GM19467 (cell line): ENCODE measurements at regions not wholly inside any gene's neighbourhood (a gene's known extent, or its start where the extent isn't known, plus 50 kb on each side); places are given as distances from the start of the nearest gene placed in this dataset.

Source experiments
- ATAC-seq: cut with Tn5 transposase; IDR thresholded peaks from one replicate; pipeline ENCODE4 v1.9.1; 2021; ENCODE audit warnings: mild to moderate bottlenecking, moderate library complexity; ENCODE audit not compliant: unreplicated experiment

DNA sequence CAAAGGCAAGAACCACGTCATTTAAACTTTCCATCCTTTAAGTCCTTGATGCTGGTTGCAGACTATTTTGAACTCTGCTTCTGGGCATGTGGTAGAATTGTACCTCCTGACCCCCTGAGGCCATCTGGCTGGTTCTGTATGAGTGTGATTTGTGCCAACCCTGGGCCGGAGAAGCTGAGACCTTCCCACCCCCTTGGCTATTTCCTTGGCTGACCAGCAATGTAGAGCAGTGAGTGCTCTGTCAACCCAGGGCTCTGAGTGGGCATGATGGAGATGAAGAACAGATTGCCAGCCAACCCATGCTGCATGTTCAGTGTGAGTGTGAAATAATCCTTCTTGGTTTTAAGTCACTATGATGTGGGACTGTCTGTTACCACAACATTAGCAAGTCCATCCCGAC lies 82.1 kb upstream of the RASGRP1 start:
- ATAC-seq, result no peak

DNA sequence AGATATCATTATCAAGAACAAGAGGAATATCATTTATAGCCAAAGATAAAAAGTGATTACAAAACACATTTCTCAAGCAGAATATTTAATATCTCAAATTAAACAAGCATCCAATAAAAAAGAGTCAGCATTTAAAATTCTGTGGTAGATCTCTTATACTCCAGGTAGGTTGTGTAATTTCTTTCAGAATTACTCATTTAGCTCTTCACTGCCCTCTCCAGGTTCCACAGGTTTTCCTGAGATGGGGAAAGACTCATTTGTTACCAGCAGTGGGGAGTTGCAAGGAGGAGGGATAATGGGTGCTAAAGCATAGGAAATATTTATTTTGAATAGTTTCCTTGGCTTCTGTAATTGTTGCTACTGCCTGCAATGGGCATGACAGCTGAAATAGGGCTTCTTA lies 83.1 kb upstream of the RASGRP1 start:
- no peak for ATAC-seq

DNA sequence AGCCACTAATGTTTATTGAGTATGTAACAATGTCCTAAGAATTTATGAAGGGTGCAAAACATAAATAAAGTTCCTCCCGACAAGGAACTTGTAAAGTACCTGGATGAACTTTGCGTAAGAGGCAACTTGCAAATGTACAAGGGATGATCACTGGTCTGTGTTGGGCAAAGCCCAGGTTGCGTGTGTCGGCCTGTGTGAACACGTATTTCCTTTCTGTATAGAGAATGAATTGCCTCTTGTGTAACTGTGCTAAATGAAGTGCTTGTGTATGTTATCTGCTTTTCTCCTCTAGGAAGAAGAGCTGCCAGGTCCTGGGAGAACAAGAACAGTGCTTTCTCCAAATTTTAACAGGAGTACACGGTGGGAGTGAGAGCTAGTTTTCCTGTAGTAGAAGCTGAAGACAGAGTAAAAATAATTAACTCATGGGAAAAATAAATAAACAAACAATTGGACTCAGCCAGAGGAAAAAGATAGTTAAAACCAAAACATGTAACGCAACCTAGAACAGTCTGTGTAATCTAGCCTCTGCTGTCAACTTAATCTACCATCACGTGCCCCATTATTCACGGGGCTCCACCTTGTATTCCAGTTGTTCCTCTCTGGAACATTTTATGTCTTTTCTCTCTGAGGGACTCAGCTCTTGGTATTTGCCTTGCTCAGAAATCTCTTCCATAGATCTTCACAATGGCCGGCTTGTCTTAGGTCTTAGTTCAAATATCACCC lies 83.7 kb upstream of the RASGRP1 start:
- no peak for ATAC-seq

DNA sequence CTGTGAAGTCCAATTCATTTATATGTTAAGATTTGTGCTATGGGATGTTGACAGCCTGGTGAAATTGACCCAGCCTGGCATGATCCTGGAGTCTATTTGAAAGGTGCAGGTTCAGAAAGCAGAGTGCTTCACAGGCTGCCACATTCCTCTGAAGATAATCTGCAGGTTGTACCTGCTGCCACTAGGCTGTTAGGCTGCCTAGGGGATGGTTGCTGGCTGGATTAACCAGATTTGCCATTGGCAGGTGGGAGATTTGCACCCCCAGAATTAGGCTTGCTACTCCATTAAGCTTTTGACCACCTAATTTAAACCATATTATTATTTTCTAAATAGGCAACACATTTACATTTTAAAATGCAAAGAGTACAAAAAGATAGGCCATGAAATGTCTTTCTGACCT lies 85.8 kb upstream of the RASGRP1 start:
- ATAC-seq, result no peak

DNA sequence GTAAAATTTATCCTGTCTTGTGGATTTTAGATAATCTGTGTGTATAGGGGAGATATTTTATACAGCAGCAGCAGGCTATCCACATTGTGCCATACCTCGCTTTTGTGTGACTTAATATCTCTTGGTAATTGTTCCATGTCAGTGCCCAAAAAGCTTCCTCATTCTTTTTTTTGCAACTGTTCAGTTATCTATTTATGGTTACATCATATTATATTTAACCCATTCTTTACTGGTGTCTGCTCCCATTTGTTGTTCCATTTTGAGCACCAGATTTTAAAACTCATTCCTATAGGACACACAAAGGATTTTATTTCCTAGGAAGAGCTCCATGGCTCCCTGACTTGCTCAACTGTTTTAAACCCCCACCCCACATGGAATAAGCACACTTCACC lies 86.3 kb upstream of the RASGRP1 start:
- no peak for ATAC-seq

DNA sequence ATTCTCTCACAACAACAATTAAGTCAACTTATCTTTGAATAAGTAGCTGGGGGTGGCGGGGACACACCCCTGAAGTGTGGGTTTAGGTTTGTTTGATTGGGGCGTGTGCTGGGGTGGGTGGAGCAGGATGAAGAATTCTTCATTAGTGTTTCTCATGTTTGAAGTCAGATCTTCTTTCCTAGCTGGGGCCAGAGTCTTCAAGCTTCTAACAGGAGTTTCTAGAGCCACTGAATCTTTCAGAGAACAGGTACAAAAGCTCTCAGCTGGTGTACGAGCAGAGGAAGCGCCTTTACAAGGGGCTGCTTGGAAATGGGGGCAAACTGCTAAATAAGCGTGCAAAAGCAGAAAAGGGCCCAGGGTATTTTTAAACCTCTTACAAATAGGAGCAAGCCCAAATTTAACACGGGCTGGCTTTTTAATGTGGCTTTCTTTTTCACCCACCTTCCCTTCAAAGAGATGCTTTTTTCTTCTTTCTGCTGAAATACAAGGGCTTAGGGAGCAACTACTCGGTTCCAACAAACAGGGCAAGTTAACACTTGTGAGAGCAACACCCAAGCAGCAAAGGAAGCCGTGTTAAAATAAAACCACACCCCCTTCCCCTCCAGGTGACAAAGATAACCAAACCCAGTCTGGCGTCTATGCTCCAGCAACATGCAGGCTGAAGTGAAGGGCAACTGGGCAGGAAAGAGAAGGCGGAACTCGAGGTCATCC lies 86.9 kb upstream of the RASGRP1 start:
- ATAC-seq, result peak; percentile 44

DNA sequence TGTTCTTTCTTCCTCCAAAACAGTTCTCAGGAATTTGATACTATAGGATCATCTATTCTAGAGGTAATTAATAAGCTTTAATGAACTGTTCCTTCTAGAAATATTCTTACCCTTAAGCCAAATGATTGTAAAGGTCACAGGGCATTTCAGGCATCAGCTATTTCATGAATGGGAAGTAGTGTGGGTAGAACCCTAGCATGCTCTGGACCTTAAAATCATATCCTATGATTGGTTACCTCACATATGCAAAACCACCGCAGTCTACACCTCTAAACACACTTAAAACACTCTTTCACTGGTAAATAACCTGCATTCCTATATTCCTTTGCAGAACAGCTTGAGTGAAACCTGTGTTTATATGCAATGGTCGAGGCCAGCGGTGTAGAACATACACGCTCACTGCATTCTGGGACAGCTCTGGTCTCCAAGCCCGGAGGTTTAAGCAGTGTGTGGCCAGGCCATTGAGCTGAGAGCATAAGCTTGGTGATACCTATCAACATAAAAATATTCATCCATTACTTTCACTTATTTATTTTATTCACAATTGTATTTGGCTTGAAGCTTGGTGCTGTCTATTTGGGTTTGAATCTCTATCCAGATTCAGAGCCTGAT lies 87.7 kb upstream of the RASGRP1 start:
- no peak for ATAC-seq

DNA sequence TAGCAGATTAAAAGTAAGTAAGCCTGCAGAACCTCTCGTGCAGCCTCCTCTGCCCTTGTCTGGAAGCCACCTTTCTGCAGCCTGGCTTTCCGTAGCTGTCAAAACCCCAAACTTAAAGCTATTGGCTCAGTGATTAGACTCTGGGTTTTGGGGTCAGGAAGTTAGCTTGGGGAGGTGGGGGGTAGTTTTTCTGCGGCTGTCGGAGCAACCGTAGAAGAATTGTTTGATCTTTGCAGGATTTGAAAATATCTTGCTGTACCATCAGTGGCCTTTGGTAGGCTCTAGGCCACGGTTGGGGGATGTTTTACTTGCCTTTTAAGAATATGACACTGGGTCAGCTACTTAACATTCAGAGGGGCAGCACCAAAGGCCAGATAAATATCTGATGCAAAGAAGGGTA lies 88.4 kb upstream of the RASGRP1 start:
- ATAC-seq, result no peak

DNA sequence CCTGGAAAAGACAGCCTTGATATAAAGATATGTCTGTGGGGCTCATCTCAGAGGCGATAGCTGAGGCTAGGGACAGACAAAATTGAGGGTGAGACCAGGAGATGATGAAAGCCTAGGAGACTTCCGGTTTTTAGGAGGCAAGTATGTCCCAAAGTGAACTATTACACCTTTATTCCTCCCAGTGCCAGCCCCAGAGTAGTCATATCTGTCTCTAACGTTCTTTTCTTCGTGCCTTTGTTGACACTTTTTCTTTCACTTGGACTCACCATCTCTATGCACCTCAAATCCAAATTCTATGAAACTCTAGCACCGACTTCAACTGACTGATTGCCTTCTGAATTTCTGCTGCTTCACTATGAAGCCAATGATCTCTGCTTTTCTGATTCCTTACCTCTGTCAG lies 93.8 kb upstream of the RASGRP1 start:
- no peak for ATAC-seq

DNA sequence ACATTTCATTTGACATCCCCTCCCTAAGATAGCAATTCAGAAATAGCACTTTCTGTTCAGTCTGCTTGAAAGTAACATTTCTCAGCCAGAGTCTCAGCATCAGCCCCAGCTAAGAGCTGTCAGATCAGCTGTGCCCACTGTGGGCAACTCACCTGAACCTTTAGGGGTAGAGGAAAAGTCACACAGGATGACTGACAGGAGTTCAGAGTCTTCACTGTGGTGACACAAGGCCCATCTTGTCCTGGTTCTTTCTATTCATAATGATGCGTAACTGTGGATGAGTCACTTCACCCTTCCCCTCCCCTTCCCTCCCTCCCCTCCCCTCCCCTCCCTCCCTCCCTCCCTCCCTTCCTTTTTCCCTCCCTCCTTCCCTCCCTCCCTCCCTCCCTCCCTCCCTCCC lies 96.1 kb upstream of the RASGRP1 start:
- ATAC-seq, result no peak

DNA sequence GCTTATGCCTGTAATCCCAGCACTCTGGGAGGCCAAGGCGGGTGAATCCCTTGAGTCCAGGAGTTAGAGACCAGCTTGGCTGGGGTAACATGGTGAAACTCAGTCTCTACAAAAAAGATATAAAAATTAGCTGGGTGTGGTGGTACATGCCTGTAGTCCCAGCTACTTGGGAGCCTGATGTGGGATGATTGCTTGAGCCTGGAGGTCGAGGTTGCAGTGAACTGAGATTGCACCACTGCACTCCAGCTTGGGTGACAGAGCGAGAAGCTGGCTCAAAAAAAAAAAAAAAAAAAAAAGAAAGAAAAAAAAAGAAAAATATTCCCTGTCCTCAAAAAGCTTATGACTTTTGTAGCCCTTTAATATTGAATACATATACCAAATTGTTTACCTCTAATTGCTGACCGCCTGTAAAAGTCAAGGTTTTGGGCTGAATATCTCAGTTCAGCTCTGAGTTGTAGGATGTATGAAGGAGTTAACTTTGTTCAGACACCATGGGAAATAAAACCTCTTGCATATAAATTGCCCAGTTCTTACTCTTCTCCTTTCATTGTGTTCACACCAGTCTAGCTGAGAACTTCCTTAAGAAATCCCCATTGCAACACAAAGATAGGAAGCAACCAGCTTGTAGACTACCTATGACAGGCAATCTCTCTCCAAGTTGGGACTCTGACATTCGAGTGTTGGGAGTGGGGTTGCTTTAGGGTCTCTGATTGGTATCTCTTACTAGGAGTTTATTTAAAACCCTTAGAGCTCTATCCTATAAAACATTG lies 97.6 kb upstream of the RASGRP1 start:
- ATAC-seq, result no peak

DNA sequence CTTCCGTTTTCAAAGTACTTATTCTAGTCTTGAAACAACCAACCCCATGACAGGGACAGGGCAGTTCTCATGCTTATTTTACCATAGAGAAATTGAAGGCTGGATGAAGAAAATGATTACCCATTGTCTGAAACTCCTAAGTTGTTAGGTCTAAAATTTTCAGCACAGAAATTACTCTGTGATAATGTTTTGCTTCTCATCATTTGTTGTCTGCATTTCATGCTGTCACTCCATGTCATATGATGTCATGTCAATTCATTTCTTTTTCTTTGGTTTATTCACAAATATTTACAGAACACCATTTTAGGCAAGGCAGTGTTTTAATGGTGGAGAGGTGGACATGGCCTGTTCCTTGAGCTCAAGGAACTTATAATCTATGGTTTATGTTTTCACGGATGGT lies 98.2 kb upstream of the RASGRP1 start:
- no peak for ATAC-seq

DNA sequence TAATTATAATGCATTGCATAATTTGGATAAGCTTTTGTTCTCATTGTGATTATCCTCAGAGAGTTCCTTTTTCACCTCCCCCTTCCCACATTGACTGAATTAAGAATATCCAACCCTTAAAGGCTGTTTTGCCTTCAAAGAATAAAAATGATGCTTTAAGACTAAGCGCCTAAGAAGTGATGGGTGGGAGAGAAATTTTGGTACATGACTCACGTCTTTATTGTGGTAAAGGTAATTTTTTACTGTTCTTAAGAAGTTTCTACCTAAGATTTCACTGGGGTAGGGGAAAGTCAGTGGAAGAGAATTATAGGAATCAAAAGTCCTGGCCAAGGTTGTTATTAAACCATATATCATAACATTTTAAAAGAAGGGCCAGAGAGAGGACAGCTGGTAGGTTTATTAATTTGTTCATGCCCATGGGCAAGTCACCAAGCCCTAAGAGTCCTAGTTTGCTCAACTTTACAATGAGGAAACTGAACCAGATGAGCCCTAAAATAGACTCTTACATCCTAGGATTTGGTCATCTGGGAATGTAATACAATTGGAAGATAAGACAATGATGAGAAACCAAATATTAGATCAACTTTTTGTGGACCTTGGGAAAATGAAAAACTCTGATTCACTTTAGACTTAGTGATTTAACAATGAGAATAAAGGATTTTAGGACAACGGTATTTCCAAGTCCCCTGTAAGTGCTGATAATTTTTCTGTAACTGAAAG lies 101.1 kb upstream of the RASGRP1 start:
- no peak for ATAC-seq

DNA sequence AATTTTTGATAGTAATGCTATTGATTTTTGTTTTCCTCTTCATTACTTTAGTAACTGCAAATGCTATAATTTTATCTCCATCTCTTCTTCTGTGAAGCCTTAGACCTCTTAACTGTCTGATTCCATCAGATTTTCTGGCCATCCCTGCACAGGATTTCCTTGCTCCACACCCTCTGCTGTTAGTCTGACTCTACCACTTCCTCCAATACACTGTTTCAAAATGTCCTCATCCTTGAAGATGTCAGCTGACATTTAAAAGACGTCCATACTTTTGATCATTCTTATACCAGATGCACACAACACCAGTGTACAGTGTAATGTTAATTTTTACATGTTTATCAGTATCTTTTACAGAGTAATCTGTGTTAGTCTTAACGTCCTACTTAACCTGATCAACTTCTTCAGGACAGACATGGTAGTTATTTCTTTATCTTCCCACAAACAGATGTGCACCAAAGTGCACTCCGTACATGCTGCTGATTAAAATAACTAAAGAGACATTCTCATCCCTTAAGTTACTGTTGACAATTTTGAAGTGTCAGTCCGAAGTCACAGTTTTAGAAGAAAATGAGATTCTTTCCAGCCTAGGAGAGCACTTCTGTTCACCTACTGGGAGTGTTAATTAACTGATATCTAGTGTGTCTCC lies 102.4 kb upstream of the RASGRP1 start:
- ATAC-seq, result no peak

DNA sequence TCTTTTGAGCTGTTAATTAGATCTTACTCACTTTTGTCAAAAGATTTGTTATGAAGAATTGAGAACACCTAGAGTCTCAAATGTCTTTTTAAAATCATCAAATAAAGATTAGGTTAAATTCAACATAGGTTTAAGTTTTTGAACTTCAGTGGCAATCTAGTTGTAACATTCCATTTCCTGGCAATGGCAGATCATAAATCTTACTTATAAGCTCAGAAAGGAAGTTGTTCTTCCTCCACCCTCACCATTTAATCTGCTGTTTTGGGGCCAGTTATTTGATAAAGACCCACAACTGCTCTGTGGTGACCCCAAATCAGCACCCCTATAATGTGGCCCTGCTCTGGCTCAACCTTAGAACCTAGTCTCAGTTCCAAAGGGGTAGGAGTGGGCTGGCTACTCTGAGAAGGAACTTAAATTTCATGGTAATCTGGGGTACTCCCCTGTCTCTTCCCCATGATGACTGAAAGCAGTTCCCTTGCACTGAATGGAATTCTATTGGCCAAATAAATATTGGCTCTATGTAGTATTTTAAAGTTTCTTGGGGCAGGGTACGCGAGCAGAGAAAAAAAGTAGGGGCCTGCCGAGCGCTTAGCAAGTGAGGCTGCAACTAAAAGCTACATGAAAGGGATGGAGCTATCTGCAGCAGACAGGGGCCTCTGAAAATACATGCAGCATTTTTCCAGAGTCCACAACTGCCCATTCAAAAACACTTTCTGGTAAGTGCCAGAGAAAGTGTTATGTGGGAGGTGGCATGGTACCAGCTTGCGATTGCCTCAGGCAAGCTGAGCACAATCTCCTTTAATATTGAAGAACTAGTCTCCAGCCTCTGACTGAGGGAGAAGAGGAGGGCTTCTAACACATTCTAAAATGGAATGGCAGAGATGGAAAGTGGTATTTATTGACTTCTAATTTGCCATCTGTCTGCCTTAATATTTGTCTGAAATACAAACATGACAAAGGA lies 103.6 kb upstream of the RASGRP1 start:
- no peak for ATAC-seq

DNA sequence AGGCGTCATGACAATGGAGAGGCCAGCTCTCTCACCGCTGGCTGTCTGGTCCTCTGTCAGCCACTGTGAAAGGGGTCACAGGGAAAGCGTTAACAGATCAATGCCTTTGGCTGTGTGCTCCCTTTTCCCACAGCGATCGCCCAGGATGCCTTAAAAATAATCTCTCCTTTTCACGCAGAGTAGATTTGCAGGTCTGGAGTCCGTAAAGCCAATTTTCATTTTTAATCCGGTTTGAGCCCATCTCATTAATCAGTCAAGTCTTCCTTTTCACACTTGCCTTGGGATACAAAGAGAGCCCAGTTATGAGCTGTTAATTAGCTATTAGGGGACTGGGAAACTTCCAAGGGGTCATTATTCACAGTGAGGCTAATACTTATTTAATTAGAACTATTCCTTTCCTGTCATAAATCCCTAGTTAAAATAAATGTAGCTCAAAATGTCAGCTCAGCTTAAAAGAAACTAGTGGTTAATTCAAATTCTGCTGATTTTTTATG lies 104.3 kb upstream of the RASGRP1 start:
- no peak for ATAC-seq

DNA sequence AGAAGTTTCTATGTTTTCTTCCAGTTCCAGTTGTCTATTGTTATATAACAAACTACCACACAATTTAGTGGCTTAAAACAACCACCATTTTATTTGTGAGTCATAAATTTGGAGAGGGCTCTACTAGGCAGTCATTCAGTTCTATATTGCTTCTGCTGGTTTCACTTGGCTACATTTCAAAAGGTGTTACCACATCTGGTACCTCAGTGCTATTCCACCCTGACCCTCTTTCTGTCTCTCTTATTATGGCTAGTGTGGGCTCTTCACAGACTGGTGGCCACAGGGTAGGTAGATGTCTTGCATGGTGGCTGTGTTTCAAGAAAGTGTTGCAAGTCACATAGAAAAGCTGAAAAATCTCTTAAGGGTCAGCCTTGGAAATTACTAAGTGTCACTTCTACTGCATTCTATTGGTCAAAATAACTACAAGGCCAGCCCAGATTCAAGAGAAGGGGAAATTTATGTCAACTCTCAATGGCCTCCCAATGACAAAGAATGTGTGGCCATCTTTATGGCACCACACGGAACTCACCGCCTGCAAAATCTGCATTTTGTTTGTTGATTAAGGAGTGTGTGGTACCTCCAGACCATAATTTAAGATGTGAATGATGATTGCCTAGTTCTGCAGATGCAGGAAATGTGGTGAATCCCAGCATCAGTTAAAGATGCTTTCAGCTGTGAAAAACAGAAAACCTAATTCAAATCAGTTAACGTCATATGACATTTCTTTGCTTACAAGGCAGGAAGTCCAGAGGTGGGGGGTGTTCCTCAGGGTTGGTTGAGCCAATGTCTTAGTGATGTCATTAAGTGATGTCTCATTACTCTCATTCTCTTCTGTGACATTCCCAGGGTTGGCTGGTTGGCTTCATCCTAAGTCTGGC lies 105.8 kb upstream of the RASGRP1 start:
- ATAC-seq, result no peak

DNA sequence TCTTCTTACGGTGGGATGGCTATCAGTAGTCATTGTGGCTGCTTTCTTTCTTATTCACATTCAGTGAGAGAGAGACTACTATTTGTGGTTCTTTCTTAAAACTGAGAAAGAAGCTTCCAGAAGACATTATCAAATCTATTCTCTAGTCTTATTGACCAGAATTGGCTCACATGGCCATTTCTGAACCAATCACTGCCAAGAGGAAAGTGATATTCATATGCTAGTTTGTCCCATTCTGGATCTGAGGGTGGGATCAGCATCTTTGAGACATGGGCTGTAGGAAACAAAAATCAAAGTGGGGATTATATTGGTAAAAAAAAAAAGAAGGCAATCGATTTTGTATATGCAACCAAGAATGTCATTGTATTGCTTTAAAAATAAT lies 106.4 kb upstream of the RASGRP1 start:
- ATAC-seq, result no peak
